ENCODE measurements at regions not wholly inside any gene's neighbourhood (a gene's known extent, or its start where the extent isn't known, plus 50 kb on each side); places are given as distances from the start of the nearest gene placed in this dataset.
"Not testable (repeated sequence)": the region's sequence is repeated elsewhere in the genome, so short reads cannot be mapped to it uniquely, and the experiment has no call there.

- DNase-seq, result not testable (repeated sequence)
Observed at GRCh38 chr13:50772881-50773280, 70.6 kb downstream of the DLEU7 start.

Data from cerebellar nuclear complex (tissue), 1 donor.